Lower leg skin (tissue), 4 donors: ENCODE measurements at regions not wholly inside any gene's neighbourhood (a gene's known extent, or its start where the extent isn't known, plus 50 kb on each side); places are given as distances from the start of the nearest gene placed in this dataset.

ENCODE experiments used
- DNase-seq, 2 donors: peaks; one replicate each; pipeline ENCODE4 v3.0.0-alpha.2; 2019; ENCODE audit warnings: low spot score in 2 of 2
- H3K4me3 ChIP-seq: fragments of 200-600 bp; sonication (generic); 2 replicates; pipeline ENCODE4 v1.5.1; 2017; ENCODE audit warnings: mild to moderate bottlenecking, low read depth; ENCODE audit not compliant: poor library complexity, severe bottlenecking
- CTCF ChIP-seq, 3 donors: fragments of 450-650 bp; IDR thresholded peaks; one replicate each; pipeline ENCODE4 v1.5.1; 2016; ENCODE audit warnings: antibody characterized with exemption in 3 of 3, mild to moderate bottlenecking in 3 of 3, moderate library complexity in 2 of 3
- POLR2A ChIP-seq, 2 donors: fragments of 450-650 bp; IDR thresholded peaks; one replicate each; pipeline ENCODE4 v1.6.1; 2016 to 2017; ENCODE audit warnings: antibody characterized with exemption in 2 of 2, mild to moderate bottlenecking in 1 of 2, moderate library complexity in 1 of 2
- WGBS, 2 donors: methylation state at CpG; one replicate each; pipeline ENCODE4 v1.1.5; 2018; 5-methylcytosine and 5-hydroxymethylcytosine counted together
- intact Hi-C: fragments of 100-400 bp; cut with DNase I; formaldehyde crosslinking; loops from one replicate; pipeline ENCODE4 v1.15.0; 2023; ENCODE audit warnings: low total_unique reads

- no peak overlapping the region for H3K4me3 ChIP-seq
- TF ChIP-seq POLR2A (IDR thresholded peaks at IDR 0.05) (no peak), CTCF (IDR thresholded peaks at IDR 0.05) (no peak)
- WGBS, 2 donors: 66 to 69% methylated on average over 11 of the region's 11 CpGs
- no peak for DNase-seq
- intact Hi-C loops: no loop called here
Observed at GRCh38 chr18:7514796-7515440, 52.2 kb upstream of the PTPRM start.

- WGBS, 2 donors: 59 to 62% methylated on average over 9 of the region's 9 CpGs
- TF ChIP-seq CTCF (IDR thresholded peaks at IDR 0.05) (no peak), POLR2A (IDR thresholded peaks at IDR 0.05) (no peak)
- DNase-seq: no peak
- H3K4me3 ChIP-seq: no peak overlapping the region
- intact Hi-C loops: no loop called here
Observed at GRCh38 chr18:7516266-7517117, 50.6 kb upstream of the PTPRM start.
